Inflammatory macrophage (primary cell): ENCODE measurements at regions not wholly inside any gene's neighbourhood (a gene's known extent, or its start where the extent isn't known, plus 50 kb on each side); places are given as distances from the start of the nearest gene placed in this dataset.

ENCODE experiments used
- DNase-seq, 2 donors: peaks; one replicate each; pipeline ENCODE4 v3.0.0-alpha.2; 2020 to 2022

GRCh38 chr20:39282619-39283092, 320.5 kb downstream of the DHX35 start:
- DNase-seq = no peak

DNA sequence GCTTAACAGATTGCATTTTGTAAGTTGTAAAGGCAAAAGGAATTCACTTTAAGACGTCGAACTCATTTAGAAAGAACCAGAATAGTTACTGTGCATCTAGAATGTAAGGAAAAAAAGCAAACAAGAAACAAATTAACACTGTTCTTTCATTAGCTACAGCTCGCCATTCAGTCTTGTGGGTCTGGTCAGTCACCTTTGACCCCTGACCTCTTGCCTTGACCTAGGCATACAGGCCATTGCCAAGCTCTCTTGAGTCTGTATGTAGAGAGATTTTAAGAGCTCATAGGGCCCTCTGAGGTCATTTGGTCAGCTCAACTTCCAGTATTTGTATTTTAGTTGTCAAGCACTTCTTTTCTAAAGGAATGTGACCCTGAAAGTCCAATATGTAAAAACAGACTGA, 318.7 kb downstream of the DHX35 start:
- DNase-seq = no peak

DNA sequence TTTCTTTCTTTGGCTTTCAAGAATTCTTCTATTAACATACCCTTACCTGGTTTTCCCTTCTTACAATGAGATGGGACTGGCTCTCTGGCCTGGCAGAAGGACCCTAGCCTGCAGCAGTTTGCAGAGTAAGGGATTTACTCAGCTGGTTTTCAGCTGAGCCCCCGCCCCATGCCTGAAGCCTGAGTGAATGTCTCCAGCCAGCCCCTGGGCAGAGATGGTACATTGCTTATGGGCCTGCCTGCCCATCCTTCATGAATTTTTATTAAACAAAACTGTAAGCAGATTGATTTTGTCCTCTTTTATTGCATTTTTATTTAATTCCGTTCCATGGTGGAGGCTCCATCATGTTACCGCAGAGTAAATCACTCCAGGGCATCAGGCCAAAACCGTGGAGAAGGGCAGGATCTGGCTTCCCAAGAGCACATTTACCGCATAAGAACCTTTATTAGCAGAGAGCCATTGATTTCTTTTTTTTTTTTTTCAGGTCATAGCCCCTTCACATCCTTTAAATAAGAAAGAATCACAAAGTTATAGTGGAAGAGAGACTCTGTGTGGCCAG, 316.2 kb downstream of the DHX35 start:
- DNase-seq = no peak

GRCh38 chr20:39277185-39277584, 315.0 kb downstream of the DHX35 start:
- no peak for DNase-seq

- DNase-seq = no peak
These were observed 308.9 kb downstream of the DHX35 start for GRCh38 chr20:39270837-39271604.

DNA sequence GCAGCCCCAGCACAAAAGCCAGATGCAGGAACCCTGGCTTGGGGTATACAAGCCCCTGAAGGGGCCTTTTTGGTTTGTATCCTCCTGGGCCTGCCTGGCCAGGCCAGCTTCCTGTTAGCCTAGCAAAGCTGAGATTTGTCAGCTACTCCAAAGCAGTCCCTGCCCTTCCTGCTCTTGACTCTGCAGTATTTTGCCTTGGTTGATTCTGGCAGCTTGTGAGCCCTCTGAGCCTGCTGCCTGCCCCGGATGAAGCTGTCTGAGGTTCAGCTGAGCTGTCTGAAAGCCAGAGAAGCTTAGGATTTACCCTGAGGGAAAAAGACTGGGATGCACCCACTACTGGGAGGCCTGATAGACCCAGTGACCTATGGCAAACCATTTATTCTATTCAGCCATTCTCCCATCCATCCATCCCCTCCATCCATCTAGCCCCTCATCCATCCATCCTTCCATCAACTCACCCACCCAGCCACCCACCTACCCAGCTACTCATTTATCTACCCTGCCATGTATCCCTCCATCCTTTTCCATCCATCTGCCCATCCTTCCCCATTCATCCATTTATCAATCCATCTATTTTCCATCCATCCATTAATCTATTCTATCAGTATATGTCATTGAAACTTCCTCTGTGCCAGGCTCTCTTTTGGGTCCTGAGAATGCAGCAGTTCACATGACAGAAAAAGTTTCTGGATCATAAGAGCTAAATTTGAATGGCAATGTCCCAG, 307.5 kb downstream of the DHX35 start:
- no peak for DNase-seq

DNA sequence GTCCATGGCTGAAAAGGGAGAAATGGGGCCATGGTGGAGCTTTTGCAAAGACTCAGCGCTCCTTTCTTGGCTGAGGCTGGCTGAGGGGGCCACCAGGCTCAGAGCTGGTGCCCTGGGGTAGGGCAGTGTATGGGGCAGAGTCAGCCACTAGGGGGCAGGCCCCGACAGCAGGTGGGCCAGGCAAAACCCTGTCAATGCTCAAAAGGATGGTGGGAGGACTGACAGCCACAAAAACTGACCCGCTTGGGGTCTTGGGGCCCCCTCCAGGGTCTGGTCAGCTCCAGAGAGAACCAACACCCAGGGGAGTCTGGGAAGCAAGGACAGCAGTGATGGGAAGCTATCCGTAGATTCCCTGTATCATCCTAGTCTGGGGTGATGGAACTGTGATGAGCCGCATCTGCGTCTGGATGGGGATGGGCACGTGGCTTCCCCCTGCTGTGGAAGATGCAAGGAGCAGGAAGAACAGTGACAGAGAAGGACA, 306.9 kb downstream of the DHX35 start:
- peak; percentile 18 to 44 for DNase-seq

GRCh38 chr20:39268491-39268951, 306.4 kb downstream of the DHX35 start:
- DNase-seq = no peak

- DNase-seq = no peak
These were observed 304.8 kb downstream of the DHX35 start for GRCh38 chr20:39266989-39267388.

GRCh38 chr20:39264506-39265172, 302.5 kb downstream of the DHX35 start:
- DNase-seq = peak; percentile 47 to 63

DNA sequence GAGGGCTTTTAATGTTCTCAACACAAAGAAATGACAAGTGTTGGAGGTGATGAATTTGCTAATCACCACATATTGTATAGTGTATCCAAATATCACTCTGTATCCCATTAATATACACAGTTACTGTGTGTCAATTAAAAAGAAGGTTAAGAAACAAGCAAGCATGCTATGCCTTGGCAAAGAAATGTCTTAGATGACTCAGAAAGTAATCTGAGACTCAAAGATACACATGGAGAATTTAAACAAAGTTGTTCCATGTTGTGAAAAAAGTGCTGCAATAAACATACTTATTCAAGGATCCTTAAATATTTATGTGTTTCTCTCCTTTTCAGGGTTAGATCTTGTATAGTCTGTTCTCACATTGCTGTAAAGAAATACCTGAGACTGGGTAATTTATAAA, 300.9 kb downstream of the DHX35 start:
- DNase-seq = no peak

DNA sequence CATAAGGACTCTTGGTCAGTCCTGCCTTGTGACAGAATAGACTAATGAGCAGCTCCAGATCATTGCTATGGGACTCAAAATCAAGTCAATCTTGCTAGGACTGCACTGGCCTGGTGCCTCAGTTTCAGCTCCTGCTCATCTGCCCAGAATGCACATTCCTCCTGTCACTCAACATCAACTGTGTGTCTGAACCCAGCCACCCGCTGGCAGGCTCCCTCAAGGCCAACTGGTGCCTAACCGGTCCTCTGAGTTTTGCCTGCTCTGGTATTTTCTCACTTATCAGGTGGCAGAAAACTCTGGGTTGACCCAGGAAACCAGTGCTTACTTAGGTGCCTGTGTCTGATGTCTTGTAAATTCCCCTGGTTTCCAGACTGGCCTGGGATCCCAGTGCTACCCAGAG, 297.7 kb downstream of the DHX35 start:
- no peak for DNase-seq

DNA sequence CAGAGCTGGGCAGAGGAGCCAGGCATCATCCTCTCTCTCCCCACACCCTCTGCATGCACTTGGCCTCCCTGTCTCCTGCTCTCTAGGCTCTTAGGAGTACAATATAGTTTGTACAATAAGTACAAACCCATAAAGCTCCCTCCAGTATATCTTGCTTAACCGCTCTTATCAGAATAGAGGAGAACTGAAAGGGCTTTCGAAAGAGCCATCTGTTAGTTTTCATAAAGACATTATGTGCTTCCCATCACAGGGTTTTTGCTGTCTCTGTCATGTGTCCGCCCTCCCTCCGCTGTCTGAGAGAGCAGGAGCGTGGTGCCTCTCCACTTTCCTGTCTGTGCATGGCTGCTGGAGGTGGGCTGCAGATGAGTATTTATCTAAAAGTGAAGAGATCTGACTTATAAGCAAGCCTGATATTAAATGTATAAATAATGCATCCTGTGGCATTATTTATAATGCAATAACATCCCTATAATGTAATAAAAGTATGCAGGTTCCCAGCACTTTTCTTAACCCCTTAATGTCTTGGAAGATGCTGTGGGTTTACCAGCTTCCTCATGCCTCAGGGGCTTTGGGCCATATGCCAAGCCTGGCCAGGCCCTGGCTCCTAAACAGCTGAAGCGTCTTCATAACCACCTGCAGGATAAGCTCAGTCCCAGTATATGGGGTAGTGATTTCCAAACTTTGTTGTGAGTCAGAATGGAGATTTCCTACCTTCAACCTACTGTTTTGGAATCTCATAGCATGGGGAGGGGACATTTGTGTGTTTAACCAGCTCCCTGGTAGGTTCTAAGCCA, 297.1 kb downstream of the DHX35 start:
- no peak for DNase-seq

DNA sequence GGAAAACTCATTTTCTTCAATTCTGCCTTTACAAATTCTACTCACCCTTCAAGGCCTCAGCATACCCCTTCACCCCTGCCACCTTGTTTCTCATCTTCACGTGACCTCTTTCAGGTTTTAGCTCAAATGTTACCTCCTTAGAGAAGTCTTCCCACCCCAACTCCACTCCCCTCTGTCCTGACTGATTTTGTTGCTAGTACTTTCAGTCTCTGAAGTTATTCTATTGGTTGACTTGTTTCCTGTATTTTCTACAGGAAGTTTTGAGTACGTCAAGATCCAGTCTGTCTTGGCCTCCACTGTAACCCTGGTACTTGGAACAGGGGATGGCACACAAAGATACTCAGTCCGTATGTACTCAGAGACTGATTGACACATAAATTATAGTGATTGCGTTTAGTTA, 296.1 kb downstream of the DHX35 start:
- no peak for DNase-seq

DNA sequence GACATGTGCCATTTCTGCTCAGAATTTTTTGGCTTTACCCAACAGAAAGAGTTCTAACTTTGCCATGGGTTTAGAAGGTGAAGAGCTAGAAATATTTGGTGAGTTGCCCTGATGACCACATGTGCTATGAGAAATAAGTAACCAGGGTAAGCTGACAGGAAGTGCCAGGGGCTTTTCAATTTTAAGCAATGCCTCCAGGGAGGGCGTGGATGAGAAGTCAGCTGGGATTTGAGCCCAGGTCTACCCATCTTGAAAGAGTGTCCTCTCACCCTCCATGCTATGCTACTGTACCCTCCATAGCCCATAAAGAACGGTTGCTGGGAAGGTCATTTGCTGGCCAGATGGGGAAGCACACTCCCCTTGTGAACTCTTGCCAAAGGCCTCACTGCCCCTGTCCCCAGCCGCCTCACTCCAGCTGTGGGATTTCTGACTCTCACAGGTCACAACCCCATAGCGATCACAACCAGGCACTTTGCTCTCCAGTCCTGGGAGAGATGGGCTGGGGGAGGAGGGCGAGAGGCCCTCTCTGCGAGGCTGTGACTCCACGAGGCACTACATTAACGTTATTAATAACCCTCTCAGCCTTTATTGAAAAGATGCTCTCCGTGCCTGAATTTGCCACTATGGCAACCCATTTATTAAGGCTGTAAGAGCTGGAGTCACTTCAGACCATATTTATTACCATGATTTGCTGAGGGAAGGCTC, 291.1 kb downstream of the DHX35 start:
- DNase-seq = no peak

DNA sequence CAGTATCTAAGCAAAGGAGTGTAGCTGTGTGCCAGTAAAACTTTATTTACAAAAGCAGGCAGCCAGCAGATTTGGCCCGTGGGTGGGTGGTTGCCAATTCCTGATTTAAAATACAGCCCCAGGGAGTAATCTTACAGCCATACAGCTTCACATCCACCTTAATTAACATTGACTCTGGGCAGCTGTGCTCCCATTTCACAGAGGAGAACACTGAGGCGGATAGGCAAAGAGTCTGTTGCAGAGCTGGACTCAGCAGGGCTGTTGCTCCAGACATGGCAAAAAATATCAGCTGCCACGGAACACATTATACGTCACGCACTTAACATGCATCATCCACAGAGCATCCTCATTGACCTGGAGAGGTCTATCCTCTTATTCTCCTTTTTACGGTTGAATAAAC, 289.9 kb downstream of the DHX35 start:
- no peak for DNase-seq

DNA sequence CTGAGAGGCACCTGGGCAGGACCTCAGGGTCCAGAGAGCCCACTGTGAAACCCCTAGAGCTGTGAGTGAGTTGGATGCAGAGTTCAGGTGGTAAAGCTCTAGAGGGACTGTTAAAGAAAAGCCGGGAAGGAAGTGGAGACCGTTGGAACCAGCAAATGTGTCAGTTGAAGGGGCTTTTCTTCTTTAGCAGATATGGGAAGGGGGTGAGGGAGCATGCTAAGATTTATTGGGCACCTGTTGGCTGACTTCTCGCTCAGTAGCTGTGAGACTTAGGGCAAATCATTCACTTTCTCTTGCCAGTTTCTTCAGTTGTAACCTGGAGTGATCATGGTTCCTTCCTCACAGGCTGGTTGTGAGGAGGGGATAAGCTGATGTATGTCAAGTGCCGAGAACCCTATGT, 287.7 kb downstream of the DHX35 start:
- no peak for DNase-seq

GRCh38 chr20:39248862-39249485, 286.8 kb downstream of the DHX35 start:
- no peak for DNase-seq

GRCh38 chr20:39248171-39248861, 286.2 kb downstream of the DHX35 start:
- no peak for DNase-seq

DNA sequence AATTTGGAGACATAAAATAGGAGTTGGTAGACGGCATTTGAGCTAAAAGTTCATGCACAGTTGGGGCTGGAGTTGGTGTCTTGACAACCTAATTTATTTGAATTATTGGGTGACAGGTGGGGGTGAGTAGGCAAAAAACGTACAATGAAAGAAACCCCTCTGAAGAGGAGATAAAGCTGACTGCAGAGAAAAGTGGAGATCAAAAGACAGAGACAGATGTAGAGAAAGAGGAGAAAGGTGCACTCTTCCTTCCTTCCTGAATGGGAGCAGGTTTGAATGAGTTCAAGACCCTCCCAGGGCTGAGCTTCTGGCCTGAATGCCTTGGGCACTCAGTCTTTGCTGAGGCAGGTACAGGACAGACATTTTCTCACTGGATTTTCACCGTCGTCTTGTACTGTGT, 284.3 kb downstream of the DHX35 start:
- no peak for DNase-seq
